ENCODE measurements at regions not wholly inside any gene's neighbourhood (a gene's known extent, or its start where the extent isn't known, plus 50 kb on each side); places are given as distances from the start of the nearest gene placed in this dataset.

DNA sequence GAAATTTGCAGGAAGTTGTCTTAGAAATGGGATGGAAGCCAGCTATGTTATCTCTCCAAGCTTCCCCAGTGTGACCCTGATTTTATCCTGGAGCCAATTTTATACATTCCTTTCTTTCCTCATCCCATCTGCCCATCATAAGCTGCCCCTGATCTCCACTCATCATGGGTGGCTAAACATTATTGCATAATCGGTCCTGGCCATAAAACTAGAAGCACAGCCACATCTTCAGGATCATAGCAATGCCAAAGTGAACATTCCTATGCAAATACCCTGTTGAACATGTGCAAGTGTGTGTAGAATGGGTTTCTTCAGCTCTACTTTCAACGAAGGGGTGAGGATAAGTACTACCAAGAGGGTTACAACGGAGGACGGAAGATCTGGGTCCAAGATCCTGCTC lies 50.6 kb upstream of the COG2 start:
- Histone ChIP-seq H3K27me3 (replicated peaks in 1 of 7) (peaks cover 0 to 22% (median 0%) of the 10 kb centered on the region in 7 donors), H3K4me1 (no peaks in the 10 kb centered on the region), H3K36me3 (no peaks in the 10 kb centered on the region), H3K27ac (no peak overlapping the region), H3K4me3 (no peak overlapping the region), H3K9me3 (no peaks in the 10 kb centered on the region)
- WGBS, 5 donors, result 52 to 85% (median 72%) methylated on average over 4 of the region's 4 CpGs
- intact Hi-C loops (cut with DNase I; ENCODE audit: low total_unique reads), result no loop called here
- TF ChIP-seq POLR2A (IDR thresholded peaks at IDR 0.05), result no peak
- no peak for TF ChIP-seq POLR2AphosphoS5 (IDR thresholded peaks at IDR 0.05)
- TF ChIP-seq, protein P1, sequence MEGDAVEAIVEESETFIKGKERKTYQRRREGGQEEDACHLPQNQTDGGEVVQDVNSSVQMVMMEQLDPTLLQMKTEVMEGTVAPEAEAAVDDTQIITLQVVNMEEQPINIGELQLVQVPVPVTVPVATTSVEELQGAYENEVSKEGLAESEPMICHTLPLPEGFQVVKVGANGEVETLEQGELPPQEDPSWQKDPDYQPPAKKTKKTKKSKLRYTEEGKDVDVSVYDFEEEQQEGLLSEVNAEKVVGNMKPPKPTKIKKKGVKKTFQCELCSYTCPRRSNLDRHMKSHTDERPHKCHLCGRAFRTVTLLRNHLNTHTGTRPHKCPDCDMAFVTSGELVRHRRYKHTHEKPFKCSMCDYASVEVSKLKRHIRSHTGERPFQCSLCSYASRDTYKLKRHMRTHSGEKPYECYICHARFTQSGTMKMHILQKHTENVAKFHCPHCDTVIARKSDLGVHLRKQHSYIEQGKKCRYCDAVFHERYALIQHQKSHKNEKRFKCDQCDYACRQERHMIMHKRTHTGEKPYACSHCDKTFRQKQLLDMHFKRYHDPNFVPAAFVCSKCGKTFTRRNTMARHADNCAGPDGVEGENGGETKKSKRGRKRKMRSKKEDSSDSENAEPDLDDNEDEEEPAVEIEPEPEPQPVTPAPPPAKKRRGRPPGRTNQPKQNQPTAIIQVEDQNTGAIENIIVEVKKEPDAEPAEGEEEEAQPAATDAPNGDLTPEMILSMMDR (IDR thresholded peaks at IDR 0.05 in 8 of 11, conservative IDR thresholded peaks at IDR 0.05 in 3 of 11), result no peak
- DNase-seq, result no peak

DNA sequence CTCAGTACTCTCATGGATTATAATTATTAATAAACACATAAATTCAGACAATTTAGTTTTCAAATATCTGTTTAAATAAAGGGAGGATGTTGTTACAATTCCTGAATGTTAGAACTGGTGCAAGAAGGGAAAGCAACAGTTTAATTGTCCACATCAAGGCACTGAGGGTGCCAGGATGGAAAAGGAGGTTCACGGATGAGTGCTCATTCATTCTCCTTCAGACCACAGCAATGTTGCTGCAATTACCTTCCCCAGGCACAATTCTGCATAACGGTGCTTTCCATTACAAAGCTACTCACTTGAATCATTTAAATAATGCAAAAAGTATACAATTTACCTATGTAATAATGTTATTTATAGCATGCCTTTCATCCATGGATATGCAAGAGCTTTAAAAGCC lies 52.3 kb upstream of the COG2 start:
- WGBS, 5 donors, result 31 to 81% (median 66%) methylated on average over 2 of the region's 2 CpGs
- intact Hi-C loops (cut with DNase I; ENCODE audit: low total_unique reads), result no loop called here
- no peaks in the 10 kb centered on the region for H3K9me3 ChIP-seq
- H3K27me3 ChIP-seq (replicated peaks in 1 of 7), result peaks cover 0 to 22% (median 0%) of the 10 kb centered on the region in 7 donors
- no peak overlapping the region for H3K4me3 ChIP-seq
- H3K27ac ChIP-seq, result no peak overlapping the region
- TF ChIP-seq, protein P1 (IDR thresholded peaks at IDR 0.05 in 8 of 11, conservative IDR thresholded peaks at IDR 0.05 in 3 of 11), result no peak
- TF ChIP-seq POLR2AphosphoS5 (IDR thresholded peaks at IDR 0.05) (no peak), POLR2A (IDR thresholded peaks at IDR 0.05) (no peak)
- H3K36me3 ChIP-seq, result no peaks in the 10 kb centered on the region
- H3K4me1 ChIP-seq, result no peaks in the 10 kb centered on the region
- DNase-seq, result no peak

DNA sequence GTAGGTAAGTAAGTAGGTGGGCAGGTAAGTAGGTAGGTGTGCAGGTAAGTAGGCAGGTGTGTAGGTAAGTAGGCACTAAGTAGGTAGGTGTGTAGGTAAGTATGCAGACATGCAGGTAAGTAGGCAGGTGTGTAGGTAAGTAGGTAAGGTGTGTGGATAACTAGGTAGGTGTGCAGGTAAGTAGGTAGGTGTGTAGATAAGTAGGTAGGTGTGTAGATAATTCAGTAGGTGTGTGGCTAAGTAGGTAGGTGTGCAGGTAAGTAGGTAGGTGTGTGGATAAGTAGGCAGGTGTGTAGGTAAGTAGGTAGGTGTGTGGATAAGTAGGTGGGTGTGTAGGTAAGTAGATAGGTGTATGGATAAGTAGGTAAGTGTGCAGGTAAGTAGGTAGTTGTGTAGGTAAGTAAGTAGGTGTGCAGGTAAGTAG lies 53.9 kb upstream of the COG2 start:
- no peak for DNase-seq
- TF ChIP-seq POLR2AphosphoS5 (IDR thresholded peaks at IDR 0.05) (no peak), POLR2A (IDR thresholded peaks at IDR 0.05) (no peak)
- TF ChIP-seq, protein P1 (IDR thresholded peaks at IDR 0.05 in 8 of 11, conservative IDR thresholded peaks at IDR 0.05 in 3 of 11), result no peak
- Histone ChIP-seq H3K27ac (no peak overlapping the region), H3K4me3 (no peak overlapping the region), H3K4me1 (no peaks in the 10 kb centered on the region), H3K27me3 (replicated peaks in 1 of 7) (peaks cover 0 to 25% (median 0%) of the 10 kb centered on the region in 7 donors), H3K9me3 (no peaks in the 10 kb centered on the region), H3K36me3 (no peaks in the 10 kb centered on the region)
- intact Hi-C loops (cut with DNase I; ENCODE audit: low total_unique reads), result no loop called here

DNA sequence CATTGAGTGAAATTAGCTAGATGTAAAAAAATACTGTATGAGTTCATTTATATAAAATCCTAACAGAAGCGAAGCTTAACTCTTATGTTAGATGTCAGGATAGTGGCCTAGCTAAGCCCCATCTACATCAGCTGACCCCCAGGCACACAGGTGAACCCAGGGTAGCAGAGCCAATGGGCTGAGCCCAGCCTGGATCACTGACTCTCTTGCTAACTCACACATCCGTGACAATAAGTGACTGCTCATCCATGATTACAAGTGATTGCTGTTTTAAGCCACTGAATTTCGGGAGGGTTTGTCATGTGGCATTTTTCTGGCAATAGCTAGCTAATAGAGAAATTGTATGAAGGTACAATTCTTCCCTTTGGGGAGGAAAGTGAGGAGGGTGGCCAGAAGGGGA lies 55.2 kb upstream of the COG2 start:
- WGBS, 5 donors, result 74 to 86% (median 76%) methylated on average over 3 of the region's 3 CpGs
- Histone ChIP-seq H3K4me1 (no peaks in the 10 kb centered on the region), H3K27me3 (replicated peaks in 1 of 7) (peaks cover 0 to 35% (median 0%) of the 10 kb centered on the region in 7 donors), H3K4me3 (no peak overlapping the region), H3K27ac (no peak overlapping the region), H3K9me3 (no peaks in the 10 kb centered on the region), H3K36me3 (no peaks in the 10 kb centered on the region)
- no peak for DNase-seq
- no peak for TF ChIP-seq POLR2A (IDR thresholded peaks at IDR 0.05)
- TF ChIP-seq POLR2AphosphoS5 (IDR thresholded peaks at IDR 0.05), result no peak
- TF ChIP-seq, protein P1 (IDR thresholded peaks at IDR 0.05 in 8 of 11, conservative IDR thresholded peaks at IDR 0.05 in 3 of 11), result no peak
- intact Hi-C loops (cut with DNase I; ENCODE audit: low total_unique reads), result no loop called here

Measured in spleen (tissue), 11 donors.